Retina (tissue), 1 donor: ENCODE measurements at regions not wholly inside any gene's neighbourhood (a gene's known extent, or its start where the extent isn't known, plus 50 kb on each side); places are given as distances from the start of the nearest gene placed in this dataset.

ENCODE experiments used
- DNase-seq: peaks from one replicate; pipeline ENCODE4 v3.0.0-alpha.2; 2016

GRCh38 chr14:97618917-97619690, 821.9 kb downstream of the VRK1 start:
- DNase-seq = no peak

GRCh38 chr14:97620066-97620465, 822.9 kb downstream of the VRK1 start:
- DNase-seq = no peak

- DNase-seq = no peak
Measured at GRCh38 chr14:97624985-97625384, 827.8 kb downstream of the VRK1 start.

DNA sequence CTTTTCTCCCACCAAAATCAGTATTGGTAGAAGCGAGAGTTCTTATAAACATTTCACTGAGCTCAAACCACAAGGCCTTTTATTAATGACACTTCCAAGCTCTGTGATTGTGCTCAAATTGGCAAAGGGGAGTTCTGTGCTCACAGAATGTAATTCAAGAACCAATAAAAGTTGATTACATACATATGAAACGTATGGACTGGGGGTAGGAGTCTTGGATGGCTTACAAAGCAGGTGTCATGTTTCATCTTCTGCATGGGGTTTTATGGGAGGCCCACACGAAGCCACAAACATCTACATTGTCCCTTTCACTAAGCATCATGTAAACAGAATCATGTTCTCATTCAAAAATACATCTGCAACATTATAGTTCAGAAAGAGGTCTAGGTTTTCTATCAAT, 828.3 kb downstream of the VRK1 start:
- DNase-seq = no peak

DNA sequence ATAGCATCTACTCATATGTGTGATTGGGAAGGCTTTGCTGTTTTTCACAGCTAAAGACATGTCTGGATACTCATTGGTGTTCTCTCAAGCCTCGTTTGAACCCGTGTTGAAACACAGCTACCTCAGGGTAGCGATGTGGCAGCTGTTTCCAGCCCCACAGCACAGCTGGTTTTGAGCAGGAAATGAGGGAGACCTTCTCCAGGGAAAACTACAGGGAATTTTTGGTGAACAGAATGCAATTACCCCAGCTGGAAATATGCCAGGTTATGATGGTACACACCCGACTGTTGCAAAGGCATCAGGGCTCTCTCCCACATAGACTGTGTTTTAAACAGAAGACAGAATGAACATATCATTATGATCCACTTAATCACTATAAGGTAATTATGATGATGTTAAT, 828.9 kb downstream of the VRK1 start:
- no peak for DNase-seq

DNA sequence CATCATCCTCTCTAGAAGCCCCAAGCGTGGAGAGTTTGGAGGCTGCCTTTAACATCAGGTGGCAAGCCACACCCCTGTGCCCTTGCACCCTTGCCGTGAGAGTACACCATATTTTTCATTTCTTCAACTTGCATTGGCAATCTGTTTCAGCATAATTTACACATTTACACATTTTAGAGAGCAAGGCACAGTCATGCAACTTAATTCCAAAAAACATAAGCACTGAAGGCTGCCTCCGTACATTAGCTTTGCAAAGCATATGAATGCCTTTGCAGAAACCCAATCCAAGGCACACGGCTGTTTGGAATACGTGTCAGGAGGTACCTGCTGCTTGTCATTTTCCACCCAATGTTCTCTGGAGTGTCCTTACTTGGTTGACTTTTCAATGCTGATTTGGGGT, 833.1 kb downstream of the VRK1 start:
- no peak for DNase-seq

DNA sequence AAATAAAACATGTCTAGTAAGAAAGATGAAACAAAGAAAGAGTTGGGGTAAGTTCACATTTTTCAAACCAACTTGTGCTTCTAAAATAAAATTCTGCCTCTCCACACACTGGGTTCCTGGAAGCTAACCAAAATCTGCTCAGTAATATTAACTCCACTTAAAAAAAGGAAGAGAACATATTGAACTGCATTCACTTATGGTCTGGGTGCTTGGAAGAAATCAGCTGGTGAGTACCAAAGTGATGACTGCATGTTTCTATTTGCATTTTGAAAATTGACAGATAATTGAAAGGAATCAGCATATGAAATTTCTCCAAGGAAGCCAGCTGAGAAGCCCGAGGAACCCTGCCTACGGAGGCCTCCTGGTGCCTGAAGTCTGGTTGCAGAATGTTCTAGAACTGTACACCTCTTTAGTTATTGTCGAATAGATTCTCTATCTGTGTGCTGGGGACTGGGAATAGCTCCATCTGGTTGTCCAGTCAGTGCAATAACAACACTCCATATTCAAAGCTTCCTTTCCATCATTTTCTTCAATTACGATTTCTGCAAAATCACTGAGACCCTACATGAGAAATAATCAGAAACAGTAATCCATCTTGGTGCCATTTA, 836.1 kb downstream of the VRK1 start:
- no peak for DNase-seq

- no peak for DNase-seq
Measured at GRCh38 chr14:97634751-97635150, 837.6 kb downstream of the VRK1 start.

DNA sequence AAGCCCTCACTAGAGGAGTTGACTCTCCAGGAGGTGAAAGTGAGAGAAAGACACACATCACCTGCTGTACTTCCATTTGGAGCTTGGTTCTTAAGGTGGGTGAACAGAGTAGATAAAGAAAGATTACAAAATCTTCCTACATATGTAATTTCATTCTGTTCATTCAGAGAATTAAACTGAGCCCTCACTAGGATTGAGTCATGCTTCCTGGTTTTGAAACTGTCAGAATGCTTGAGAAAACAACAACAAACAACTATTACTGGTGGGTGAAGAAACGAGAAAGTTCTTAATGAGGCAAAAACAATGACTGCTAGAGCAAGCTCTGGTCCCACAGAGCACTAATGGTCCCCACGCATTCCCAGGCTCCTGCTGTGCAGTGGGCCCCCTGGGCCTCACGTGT, 841.7 kb downstream of the VRK1 start:
- no peak for DNase-seq

GRCh38 chr14:97640031-97640430, 842.8 kb downstream of the VRK1 start:
- no peak for DNase-seq

GRCh38 chr14:97641827-97642226, 844.6 kb downstream of the VRK1 start:
- DNase-seq = no peak

- no peak for DNase-seq
Measured at GRCh38 chr14:97642631-97643030, 845.4 kb downstream of the VRK1 start.

DNA sequence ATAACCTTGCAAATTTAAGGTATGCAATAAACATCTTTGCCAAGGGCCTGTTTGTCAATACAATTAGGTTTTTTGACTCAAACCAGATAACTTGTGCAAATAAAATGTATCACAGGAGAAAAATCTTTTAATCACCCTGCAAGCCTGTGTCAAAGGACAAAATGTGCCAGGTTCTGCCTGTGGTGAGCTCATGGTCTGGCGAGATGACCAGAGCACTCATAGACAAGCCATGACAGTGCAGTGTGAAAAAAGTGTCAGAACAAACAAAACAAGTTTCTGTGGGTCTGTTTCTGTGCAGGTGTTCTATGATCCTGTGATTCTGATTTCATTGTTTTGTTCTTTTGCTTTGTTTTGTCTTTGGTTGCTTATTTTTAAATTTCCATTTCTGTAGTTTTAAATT, 847.2 kb downstream of the VRK1 start:
- no peak for DNase-seq

DNA sequence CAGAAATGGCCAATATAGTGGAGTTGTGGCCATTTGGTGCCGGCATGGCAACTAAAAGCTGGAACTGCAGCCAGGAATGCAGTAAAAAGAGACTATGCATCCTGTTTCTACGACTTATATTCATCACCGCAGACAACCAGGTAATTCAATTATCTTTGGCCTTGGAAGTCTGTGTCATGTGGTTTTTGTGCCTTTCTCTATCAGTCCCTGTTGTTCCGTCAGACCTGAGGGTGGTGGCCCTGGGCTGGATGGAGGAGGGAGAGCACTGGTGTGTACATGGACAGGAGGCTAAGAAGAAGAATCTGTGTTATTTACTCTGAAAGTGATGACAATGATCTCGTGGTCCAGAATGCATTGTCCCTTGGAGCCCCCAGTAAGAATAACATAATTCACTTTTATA, 852.6 kb downstream of the VRK1 start:
- DNase-seq = no peak

DNA sequence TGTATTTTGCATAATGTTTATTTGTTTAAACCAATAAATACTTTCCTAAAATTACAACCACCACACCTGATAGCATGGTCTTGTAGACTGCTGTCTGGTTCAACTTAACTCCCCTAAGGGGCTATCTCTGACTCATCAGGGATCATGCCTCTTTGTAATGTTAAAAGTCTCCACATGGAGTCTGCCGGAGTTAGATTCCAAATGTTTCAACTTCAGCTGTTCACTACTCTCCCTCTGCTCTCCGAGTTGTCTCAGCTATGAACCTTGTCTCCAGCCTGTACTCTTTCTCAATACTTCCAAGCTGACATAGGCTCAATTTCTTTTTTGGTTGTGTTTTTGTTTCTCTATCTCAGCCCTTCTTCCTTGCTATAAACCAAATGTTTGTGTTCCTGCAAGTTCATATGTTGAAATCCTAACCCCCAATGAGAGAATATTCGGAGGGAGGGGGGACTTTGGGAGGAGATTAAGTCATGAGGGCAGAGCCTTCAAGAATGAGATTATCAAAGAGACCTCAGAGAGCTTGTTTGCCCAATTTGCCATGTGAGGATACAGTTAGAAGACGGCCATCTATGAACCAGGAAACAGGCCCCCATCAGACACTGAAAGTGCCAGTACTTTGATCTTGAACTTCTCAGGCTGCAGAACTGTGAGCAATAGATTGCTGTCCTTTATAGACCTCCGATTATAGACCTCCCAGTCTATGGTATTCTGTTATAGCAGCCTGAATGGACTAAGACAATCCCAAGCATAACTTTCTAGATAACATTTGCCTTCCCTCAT, 858.2 kb downstream of the VRK1 start:
- no peak for DNase-seq

- DNase-seq = no peak
Measured at GRCh38 chr14:97657609-97658008, 860.4 kb downstream of the VRK1 start.

DNA sequence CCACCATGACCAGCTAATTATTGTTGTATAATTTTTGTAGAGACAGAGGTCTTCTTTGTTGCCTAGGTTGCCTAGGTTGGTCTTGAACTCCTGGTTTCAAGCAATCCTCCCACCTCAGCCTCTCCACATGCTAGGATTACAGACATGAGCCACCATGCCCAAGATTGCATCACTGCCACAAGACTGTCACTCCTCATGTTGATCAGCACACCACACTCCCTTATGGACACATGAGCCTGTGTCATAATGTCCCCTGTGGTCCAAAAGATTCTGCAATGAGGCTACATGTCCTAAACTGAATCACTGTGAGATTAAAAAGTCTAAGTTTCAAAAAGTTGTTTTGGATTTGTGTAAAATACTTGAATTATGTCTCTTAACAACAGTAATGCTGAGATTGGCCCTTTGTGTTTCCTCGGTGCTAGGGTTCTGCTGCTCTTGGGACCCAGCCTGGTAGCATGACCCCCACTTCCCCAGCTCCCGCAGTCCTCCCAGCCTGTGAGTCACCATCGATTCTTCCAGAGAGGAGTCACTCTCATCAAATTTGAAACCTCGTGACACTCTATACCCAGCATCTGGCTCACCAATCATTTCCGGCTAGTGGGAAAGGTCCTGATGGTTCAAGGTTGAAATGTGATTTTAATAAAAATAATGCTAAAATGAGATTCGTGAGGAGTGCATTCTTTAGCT, 890.9 kb downstream of the VRK1 start:
- DNase-seq = no peak

DNA sequence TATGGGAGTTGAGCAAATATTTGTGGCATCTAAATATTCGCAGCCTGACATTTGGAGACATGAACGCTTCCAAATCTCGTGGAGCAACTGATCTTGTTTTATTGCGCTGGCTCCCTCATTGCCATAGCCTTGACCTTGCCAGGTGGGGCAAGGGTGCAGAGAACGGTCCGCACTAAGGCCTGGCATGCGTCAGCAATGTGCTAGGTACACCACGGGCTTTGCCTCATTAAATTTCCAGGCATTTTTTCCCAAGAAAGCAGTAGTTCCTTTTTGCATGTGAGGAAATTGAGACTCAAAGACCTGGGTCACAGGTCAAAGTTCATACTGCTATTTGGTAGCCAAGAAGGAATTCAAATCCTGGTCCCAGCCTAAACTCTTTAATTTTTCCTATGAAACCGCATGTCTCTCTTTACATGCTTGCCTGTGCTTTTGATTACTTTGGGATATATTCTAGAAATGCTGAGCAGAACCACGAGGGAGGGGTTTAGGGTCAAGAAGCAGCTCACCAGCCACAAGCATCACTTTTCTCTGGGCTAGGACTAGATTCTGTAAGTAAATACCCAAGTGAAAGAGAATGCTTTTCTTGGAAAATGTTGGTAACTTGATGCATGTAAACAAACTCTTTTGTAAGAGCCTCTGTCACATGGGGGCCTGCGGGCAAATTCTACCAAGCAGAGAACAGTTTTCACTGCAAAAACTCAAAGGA, 891.6 kb downstream of the VRK1 start:
- no peak for DNase-seq

- DNase-seq = no peak
Measured at GRCh38 chr14:97692084-97692483, 894.9 kb downstream of the VRK1 start.

- DNase-seq = no peak
Measured at GRCh38 chr14:97695456-97695981, 898.3 kb downstream of the VRK1 start.

DNA sequence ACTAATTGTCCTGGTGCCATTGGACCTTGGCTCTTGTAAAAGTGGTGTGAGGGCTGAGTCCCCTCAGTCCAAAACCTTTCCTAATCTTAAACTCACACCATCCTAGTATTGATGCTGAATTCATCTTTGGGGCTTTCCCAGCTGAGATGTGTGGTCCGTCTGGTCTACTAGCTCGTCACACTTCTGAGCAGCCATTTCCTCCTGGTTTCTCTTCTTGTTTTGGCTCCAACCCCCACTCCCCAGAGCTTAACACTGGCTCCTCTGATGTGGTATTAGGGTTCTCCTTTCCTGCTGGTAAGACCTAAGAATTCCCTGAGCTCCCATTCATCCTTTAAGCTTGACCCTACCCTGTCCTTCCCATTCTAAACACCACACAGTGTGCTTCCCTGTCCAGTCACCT, 900.6 kb downstream of the VRK1 start:
- no peak for DNase-seq

DNA sequence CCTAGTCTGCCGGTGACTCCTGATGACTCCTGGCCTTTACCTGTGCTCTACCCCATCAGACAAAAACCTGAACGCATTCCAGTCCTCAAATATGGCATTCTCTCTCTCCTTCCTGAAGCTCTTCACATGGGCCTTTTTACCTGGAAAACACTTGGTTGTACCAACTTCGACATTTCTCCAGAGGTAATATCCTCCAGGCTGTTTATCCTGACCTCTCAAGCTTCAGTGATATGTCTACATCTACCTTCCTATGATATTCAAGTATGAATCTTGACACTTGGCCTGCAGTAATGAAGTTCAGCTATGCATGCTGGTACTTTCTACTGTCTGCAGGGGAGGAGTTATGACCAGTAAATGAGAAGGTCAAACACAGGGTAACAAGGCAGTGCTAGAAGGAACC, 901.8 kb downstream of the VRK1 start:
- no peak for DNase-seq
